Fibroblast of lung (primary cell): ENCODE measurements at regions not wholly inside any gene's neighbourhood (a gene's known extent, or its start where the extent isn't known, plus 50 kb on each side); places are given as distances from the start of the nearest gene placed in this dataset.

ENCODE experiments used
- DNase-seq, 2 donors: peaks; one replicate each; pipeline versions ENCODE4 v3.0.0 to v3.0.0-alpha.2; 2010; ENCODE audit warnings: low read depth in 2 of 2
- H2AFZ ChIP-seq: 2 replicates; pipeline ENCODE4 v1.5.1; 2012; ENCODE audit warnings: low read length, control low read depth, inconsistent platforms
- H3K27ac ChIP-seq: 2 replicates; pipeline ENCODE4 v1.5.1; 2011; ENCODE audit warnings: low read length, control low read depth; ENCODE audit not compliant: insufficient read depth
- H3K27me3 ChIP-seq: 2 replicates; pipeline ENCODE4 v1.5.1; 2011; ENCODE audit warnings: mild to moderate bottlenecking, low read length; ENCODE audit not compliant: control insufficient read depth, insufficient read depth
- H3K36me3 ChIP-seq: 2 replicates; pipeline ENCODE4 v1.5.1; 2011; ENCODE audit warnings: low read length; ENCODE audit not compliant: control insufficient read depth, insufficient read depth
- H3K4me1 ChIP-seq: 2 replicates; pipeline ENCODE4 v1.5.1; 2011; ENCODE audit warnings: low read length; ENCODE audit not compliant: control insufficient read depth, insufficient read depth; ENCODE audit errors: extremely low read depth
- H3K4me2 ChIP-seq: 2 replicates; pipeline ENCODE4 v1.5.1; 2011; ENCODE audit warnings: low read length, control low read depth; ENCODE audit not compliant: insufficient read depth; ENCODE audit errors: extremely low read depth
- H3K4me3 ChIP-seq, 4 experiments: fragments of 200-600 bp in 1 of 4; sonication (generic) in 1 of 4; replicated peaks in 1 of 4; 2 replicates each; pipeline ENCODE4 v1.5.1; 2011 to 2016; ENCODE audit warnings: low read length in 4 of 4, low read depth in 3 of 4, mild to moderate bottlenecking in 3 of 4, control low read depth in 2 of 4, inconsistent platforms in 1 of 4, mixed read lengths in 1 of 4; ENCODE audit not compliant: insufficient read depth in 1 of 4; ENCODE audit errors: control extremely low read depth in 1 of 4
- H3K79me2 ChIP-seq: 2 replicates; pipeline ENCODE4 v1.5.1; 2012; ENCODE audit warnings: mild to moderate bottlenecking, low read length, inconsistent platforms; ENCODE audit not compliant: control insufficient read depth, insufficient read depth
- H3K9ac ChIP-seq: 2 replicates; pipeline ENCODE4 v1.5.1; 2011; ENCODE audit warnings: mild to moderate bottlenecking, low read length, control low read depth; ENCODE audit not compliant: insufficient read depth
- H3K9me3 ChIP-seq: 2 replicates; pipeline ENCODE4 v1.5.1; 2012; ENCODE audit warnings: low read depth, low read length; ENCODE audit not compliant: control insufficient read depth, insufficient read depth
- H4K20me1 ChIP-seq: 2 replicates; pipeline ENCODE4 v1.5.1; 2011; ENCODE audit warnings: low read length; ENCODE audit not compliant: control insufficient read depth, insufficient read depth; ENCODE audit errors: extremely low read depth
- CTCF ChIP-seq, 2 donors: IDR thresholded peaks in 1 of 2; conservative IDR thresholded peaks in 1 of 2; 1 replicate in 1 of 2; 2 replicates in 1 of 2; pipeline ENCODE4 v1.5.1; 2011 to 2012; ENCODE audit warnings: low read length in 2 of 2, control low read depth in 1 of 2, inconsistent platforms in 1 of 2, low read depth in 1 of 2, mild to moderate bottlenecking in 1 of 2
- EZH2 ChIP-seq: IDR thresholded peaks from 2 replicates; pipeline ENCODE4 v1.5.1; 2012; ENCODE audit warnings: low read length, control low read depth, mild to moderate bottlenecking; ENCODE audit errors: missing control alignments

- H3K4me3 ChIP-seq = no peak overlapping the region
- H3K4me1 ChIP-seq = no peaks in the 10 kb centered on the region
- TF ChIP-seq EZH2 (no peak), CTCF (conservative IDR thresholded peaks at IDR 0.05 in 1 of 2, IDR thresholded peaks at IDR 0.05 in 1 of 2; ENCODE audit: low read depth in 1 of 2, low read length in 2 of 2) (no peak)
- H3K27me3 ChIP-seq = no peaks in the 10 kb centered on the region
- H3K79me2 ChIP-seq = no peaks in the 10 kb centered on the region
- no peaks in the 10 kb centered on the region for H4K20me1 ChIP-seq
- no peak overlapping the region for H3K27ac ChIP-seq
- no peak overlapping the region for H2AFZ ChIP-seq
- DNase-seq = no peak
- H3K36me3 ChIP-seq = no peaks in the 10 kb centered on the region
- no peak overlapping the region for H3K4me2 ChIP-seq
- H3K9me3 ChIP-seq = no peaks in the 10 kb centered on the region
- no peak overlapping the region for H3K9ac ChIP-seq
Observed at GRCh38 chr4:18536428-18536827, 514.9 kb upstream of the LCORL start.

GRCh38 chr4:18535948-18536347 lies 514.4 kb upstream of the LCORL start:
- Histone ChIP-seq H3K4me3 (no peak overlapping the region), H3K9ac (no peak overlapping the region), H3K27me3 (no peaks in the 10 kb centered on the region), H3K36me3 (no peaks in the 10 kb centered on the region), H3K4me1 (no peaks in the 10 kb centered on the region), H2AFZ (no peak overlapping the region), H3K27ac (no peak overlapping the region), H3K79me2 (no peaks in the 10 kb centered on the region), H3K4me2 (no peak overlapping the region), H4K20me1 (no peaks in the 10 kb centered on the region), H3K9me3 (no peaks in the 10 kb centered on the region)
- no peak for DNase-seq
- TF ChIP-seq CTCF (conservative IDR thresholded peaks at IDR 0.05 in 1 of 2, IDR thresholded peaks at IDR 0.05 in 1 of 2; ENCODE audit: low read depth in 1 of 2, low read length in 2 of 2) (no peak), EZH2 (no peak)

- Histone ChIP-seq H3K4me3 (no peak overlapping the region), H3K27ac (no peak overlapping the region), H3K9ac (no peak overlapping the region), H4K20me1 (no peaks in the 10 kb centered on the region), H3K36me3 (no peaks in the 10 kb centered on the region), H3K79me2 (no peaks in the 10 kb centered on the region), H3K9me3 (no peaks in the 10 kb centered on the region), H2AFZ (no peak overlapping the region), H3K27me3 (no peaks in the 10 kb centered on the region), H3K4me1 (no peaks in the 10 kb centered on the region), H3K4me2 (no peak overlapping the region)
- no peak for TF ChIP-seq EZH2
- TF ChIP-seq CTCF (conservative IDR thresholded peaks at IDR 0.05 in 1 of 2, IDR thresholded peaks at IDR 0.05 in 1 of 2; ENCODE audit: low read depth in 1 of 2, low read length in 2 of 2) = no peak
- no peak for DNase-seq
Observed at GRCh38 chr4:18533262-18533775, 511.8 kb upstream of the LCORL start.
